ENCODE measurements at regions not wholly inside any gene's neighbourhood (a gene's known extent, or its start where the extent isn't known, plus 50 kb on each side); places are given as distances from the start of the nearest gene placed in this dataset.

DNA sequence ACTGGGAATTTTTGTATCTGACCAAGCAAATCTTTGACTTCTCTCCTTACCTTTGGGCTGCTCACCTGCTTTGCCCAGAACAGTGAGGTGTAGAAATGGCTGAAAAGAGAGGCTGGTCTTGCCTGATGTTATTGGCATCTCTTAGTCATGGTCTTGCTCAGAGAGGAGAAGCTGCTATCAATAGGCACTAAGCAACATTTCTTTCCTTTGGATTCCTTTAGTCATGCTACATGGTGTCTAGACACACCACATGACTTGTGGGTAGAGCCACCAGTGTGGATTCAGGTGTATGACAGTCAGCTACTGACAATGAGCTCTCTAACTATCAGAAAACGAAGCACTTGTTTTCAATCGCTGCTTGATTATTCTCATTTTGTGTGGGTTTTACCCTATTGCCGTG lies 341.3 kb upstream of the DCC start:
- no peak for TF ChIP-seq ZFP3 (CRISPR knock-in tag; IDR thresholded peaks at IDR 0.05)
- TF ChIP-seq, protein P1, sequence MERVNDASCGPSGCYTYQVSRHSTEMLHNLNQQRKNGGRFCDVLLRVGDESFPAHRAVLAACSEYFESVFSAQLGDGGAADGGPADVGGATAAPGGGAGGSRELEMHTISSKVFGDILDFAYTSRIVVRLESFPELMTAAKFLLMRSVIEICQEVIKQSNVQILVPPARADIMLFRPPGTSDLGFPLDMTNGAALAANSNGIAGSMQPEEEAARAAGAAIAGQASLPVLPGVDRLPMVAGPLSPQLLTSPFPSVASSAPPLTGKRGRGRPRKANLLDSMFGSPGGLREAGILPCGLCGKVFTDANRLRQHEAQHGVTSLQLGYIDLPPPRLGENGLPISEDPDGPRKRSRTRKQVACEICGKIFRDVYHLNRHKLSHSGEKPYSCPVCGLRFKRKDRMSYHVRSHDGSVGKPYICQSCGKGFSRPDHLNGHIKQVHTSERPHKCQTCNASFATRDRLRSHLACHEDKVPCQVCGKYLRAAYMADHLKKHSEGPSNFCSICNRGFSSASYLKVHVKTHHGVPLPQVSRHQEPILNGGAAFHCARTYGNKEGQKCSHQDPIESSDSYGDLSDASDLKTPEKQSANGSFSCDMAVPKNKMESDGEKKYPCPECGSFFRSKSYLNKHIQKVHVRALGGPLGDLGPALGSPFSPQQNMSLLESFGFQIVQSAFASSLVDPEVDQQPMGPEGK (CRISPR knock-in tag; IDR thresholded peaks at IDR 0.05; ENCODE audit: borderline replicate concordance), result no peak
- TF ChIP-seq ISL1 (CRISPR knock-in tag; IDR thresholded peaks at IDR 0.05), result no peak
- TF ChIP-seq, protein P2, sequence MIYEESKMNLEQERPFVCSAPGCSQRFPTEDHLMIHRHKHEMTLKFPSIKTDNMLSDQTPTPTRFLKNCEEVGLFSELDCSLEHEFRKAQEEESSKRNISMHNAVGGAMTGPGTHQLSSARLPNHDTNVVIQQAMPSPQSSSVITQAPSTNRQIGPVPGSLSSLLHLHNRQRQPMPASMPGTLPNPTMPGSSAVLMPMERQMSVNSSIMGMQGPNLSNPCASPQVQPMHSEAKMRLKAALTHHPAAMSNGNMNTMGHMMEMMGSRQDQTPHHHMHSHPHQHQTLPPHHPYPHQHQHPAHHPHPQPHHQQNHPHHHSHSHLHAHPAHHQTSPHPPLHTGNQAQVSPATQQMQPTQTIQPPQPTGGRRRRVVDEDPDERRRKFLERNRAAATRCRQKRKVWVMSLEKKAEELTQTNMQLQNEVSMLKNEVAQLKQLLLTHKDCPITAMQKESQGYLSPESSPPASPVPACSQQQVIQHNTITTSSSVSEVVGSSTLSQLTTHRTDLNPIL (CRISPR knock-in tag; IDR thresholded peaks at IDR 0.05; ENCODE audit: low read depth), result no peak
- TF ChIP-seq CSDC2 (CRISPR knock-in tag; IDR thresholded peaks at IDR 0.05), result no peak
- no peak for TF ChIP-seq BACH2 (CRISPR knock-in tag; IDR thresholded peaks at IDR 0.05; ENCODE audit: borderline replicate concordance)
- TF ChIP-seq OSR1 (CRISPR knock-in tag; IDR thresholded peaks at IDR 0.05), result no peak
- TF ChIP-seq SNAI2 (CRISPR knock-in tag; IDR thresholded peaks at IDR 0.05), result no peak
- TF ChIP-seq ZFP30 (CRISPR knock-in tag; IDR thresholded peaks at IDR 0.05), result no peak
- TF ChIP-seq RARB (CRISPR knock-in tag; IDR thresholded peaks at IDR 0.05), result no peak
- no peak for TF ChIP-seq ZNF565 (CRISPR knock-in tag; conservative IDR thresholded peaks at IDR 0.05; ENCODE audit: low read depth)
- TF ChIP-seq TCF4 (CRISPR knock-in tag; IDR thresholded peaks at IDR 0.05; ENCODE audit: borderline replicate concordance), result no peak

Measured in SK-N-SH treated with all-trans-retinoic acid at 6 μM for 48 hours (cell line).